Spleen (tissue), 11 donors: ENCODE measurements at regions not wholly inside any gene's neighbourhood (a gene's known extent, or its start where the extent isn't known, plus 50 kb on each side); places are given as distances from the start of the nearest gene placed in this dataset.
A peak's percentile ranks its signal among the peaks of the same experiment; 100 is the strongest.

Experiments
- DNase-seq: peaks from one replicate; pipeline ENCODE4 v3.0.0-alpha.2; 2020
- H3K27ac ChIP-seq, 8 donors: fragments of 200-600 bp; sonication (generic) in 7 of 8; 1 replicate in 4 of 8; 2 replicates in 4 of 8; pipeline versions ENCODE4 v1.5.0 to v1.8.0; 2016 to 2021; ENCODE audit warnings: inconsistent platforms in 4 of 8, mild to moderate bottlenecking in 4 of 8, moderate library complexity in 1 of 8
- H3K27me3 ChIP-seq, 7 donors: fragments of 200-600 bp; sonication (generic) in 6 of 7; replicated peaks in 1 of 7; 1 replicate in 4 of 7; 2 replicates in 3 of 7; pipeline versions ENCODE4 v1.5.0 to v1.8.0; 2016 to 2021; ENCODE audit warnings: inconsistent platforms in 3 of 7, mild to moderate bottlenecking in 1 of 7
- H3K36me3 ChIP-seq, 6 donors: fragments of 200-600 bp; sonication (generic) in 5 of 6; 1 replicate in 4 of 6; 2 replicates in 2 of 6; pipeline versions ENCODE4 v1.5.0 to v1.8.0; 2016 to 2021; ENCODE audit warnings: inconsistent platforms in 2 of 6
- H3K4me1 ChIP-seq, 6 donors: fragments of 200-600 bp; sonication (generic) in 5 of 6; 1 replicate in 3 of 6; 2 replicates in 3 of 6; pipeline versions ENCODE4 v1.5.0 to v1.8.0; 2016 to 2021; ENCODE audit warnings: inconsistent platforms in 3 of 6
- H3K4me3 ChIP-seq, 8 donors: fragments of 200-600 bp; sonication (generic) in 7 of 8; 1 replicate in 4 of 8; 2 replicates in 4 of 8; pipeline versions ENCODE4 v1.5.0 to v1.8.0; 2016 to 2021; ENCODE audit warnings: inconsistent platforms in 4 of 8, mild to moderate bottlenecking in 4 of 8, moderate library complexity in 2 of 8
- H3K9me3 ChIP-seq, 8 donors: fragments of 200-600 bp; sonication (generic) in 7 of 8; 1 replicate in 4 of 8; 2 replicates in 4 of 8; pipeline versions ENCODE4 v1.5.0 to v1.8.0; 2016 to 2021; ENCODE audit warnings: inconsistent platforms in 4 of 8
- CTCF ChIP-seq, 11 experiments: fragments of 200-600 bp in 7 of 11; fragments of 450-650 bp in 4 of 11; sonication (generic) in 4 of 11; IDR thresholded peaks in 8 of 11; conservative IDR thresholded peaks in 3 of 11; 1 replicate in 7 of 11; 2 replicates in 4 of 11; pipeline versions ENCODE4 v1.4.0 to v1.8.0; 2016 to 2021; ENCODE audit warnings: antibody characterized with exemption in 11 of 11, inconsistent platforms in 4 of 11, mild to moderate bottlenecking in 1 of 11
- POLR2A ChIP-seq, 3 donors: fragments of 450-650 bp; IDR thresholded peaks; one replicate each; pipeline ENCODE4 v1.5.1; 2017; ENCODE audit warnings: antibody characterized with exemption in 3 of 3, mild to moderate bottlenecking in 1 of 3
- POLR2AphosphoS5 ChIP-seq, 3 donors: sonication (generic); formaldehyde crosslinking; IDR thresholded peaks; one replicate each; pipeline ENCODE4 v1.5.1; 2017; ENCODE audit warnings: antibody characterized with exemption in 3 of 3
- WGBS, 5 donors: extraction: QIAGEN DNeasy Blood & Tissue Kit in 3 of 5; methylation state at CpG; one replicate each; pipeline versions ENCODE4 v1.1.5 to v1.1.7; 2013 to 2018; 5-methylcytosine and 5-hydroxymethylcytosine counted together
- intact Hi-C: fragments of 100-400 bp; cut with DNase I; formaldehyde crosslinking; loops from one replicate; pipeline ENCODE4 v1.15.0; 2023; ENCODE audit warnings: low total_unique reads
- donor health status: healthy with polysubstance abuse.
- donor health status: DM: no; HTN: no; CAD: no; lungs with moderate emphysema.
- donor health status: DM: no; HTN: no; CAD: no.
- donor health status: Bipolar disorder and iron deficiency.
- donor health status: healthy.
- donor health status: DM: no; HTN: no; CAD: no.
- donor health status: DM: yes; HTN: yes; CAD: no.

GRCh38 chr2:95539290-95539689 is 52.5 kb upstream of the TRIM43 start:
- no peak overlapping the region for H3K4me3 ChIP-seq
- no peaks in the 10 kb centered on the region for H3K36me3 ChIP-seq
- H3K27ac ChIP-seq = no peak overlapping the region
- H3K27me3 ChIP-seq = no peaks in the 10 kb centered on the region
- DNase-seq = no peak
- TF ChIP-seq POLR2A (IDR thresholded peaks at IDR 0.05) (no peak), CTCF (IDR thresholded peaks at IDR 0.05 in 8 of 11, conservative IDR thresholded peaks at IDR 0.05 in 3 of 11) (no peak), POLR2AphosphoS5 (IDR thresholded peaks at IDR 0.05) (no peak)
- no peaks in the 10 kb centered on the region for H3K9me3 ChIP-seq
- no peaks in the 10 kb centered on the region for H3K4me1 ChIP-seq
- intact Hi-C loops = no loop called here
- 72 to 80% (median 76%) methylated on average over 1 of the region's 1 CpG for WGBS, 5 donors

GRCh38 chr2:95539836-95540235 is 52.0 kb upstream of the TRIM43 start:
- intact Hi-C loops = no loop called here
- no peak for DNase-seq
- WGBS, 5 donors = 47 to 75% (median 67%) methylated on average over 2 of the region's 2 CpGs

More at GRCh38 chr2:95539836-95540235, 52.0 kb upstream of the TRIM43 start:
- Histone ChIP-seq H3K36me3 (no peaks in the 10 kb centered on the region), H3K4me3 (no peak overlapping the region), H3K9me3 (no peaks in the 10 kb centered on the region), H3K4me1 (no peaks in the 10 kb centered on the region), H3K27ac (peak overlapping the region in 2 of 8 donors; percentile 9 to 53), H3K27me3 (no peaks in the 10 kb centered on the region)
- TF ChIP-seq CTCF (IDR thresholded peaks at IDR 0.05 in 8 of 11, conservative IDR thresholded peaks at IDR 0.05 in 3 of 11) (no peak), POLR2A (IDR thresholded peaks at IDR 0.05) (no peak), POLR2AphosphoS5 (IDR thresholded peaks at IDR 0.05) (no peak)
